ENCODE measurements at regions not wholly inside any gene's neighbourhood (a gene's known extent, or its start where the extent isn't known, plus 50 kb on each side); places are given as distances from the start of the nearest gene placed in this dataset.

- peaks cover 1% of the 10 kb centered on the region for H3K9me3 ChIP-seq (replicated peaks; ENCODE audit: control insufficient read depth, low read depth, low read length)
- no peak for DNase-seq
- H3K4me3 ChIP-seq (ENCODE audit: low read length): no peak overlapping the region
- peaks cover 13% of the 10 kb centered on the region for H3K27me3 ChIP-seq (ENCODE audit: control insufficient read depth, insufficient read depth, low read length)
- no peaks in the 10 kb centered on the region for H3K4me1 ChIP-seq (ENCODE audit: control insufficient read depth, insufficient read depth, low read length)
- H3K27ac ChIP-seq (ENCODE audit: low read length): no peak overlapping the region
- 69% methylated on average over 12 of the region's 15 CpGs for WGBS (ENCODE audit: insufficient coverage)
- no peaks in the 10 kb centered on the region for H3K36me3 ChIP-seq (ENCODE audit: control insufficient read depth, insufficient read depth, low read length)
These were observed 77.8 kb upstream of the BHLHE23 start for GRCh38 chr20:63084563-63084927.

- Histone ChIP-seq H3K9me3 (replicated peaks; ENCODE audit: control insufficient read depth, low read depth, low read length) (peaks cover 3% of the 10 kb centered on the region), H3K36me3 (ENCODE audit: control insufficient read depth, insufficient read depth, low read length) (no peaks in the 10 kb centered on the region), H3K4me1 (ENCODE audit: control insufficient read depth, insufficient read depth, low read length) (no peaks in the 10 kb centered on the region), H3K4me3 (ENCODE audit: low read length) (no peak overlapping the region), H3K27ac (ENCODE audit: low read length) (no peak overlapping the region), H3K27me3 (ENCODE audit: control insufficient read depth, insufficient read depth, low read length) (peaks cover 11% of the 10 kb centered on the region)
- 73% methylated on average over 34 of the region's 34 CpGs for WGBS (ENCODE audit: insufficient coverage)
- no peak for DNase-seq
These were observed 77.2 kb upstream of the BHLHE23 start for GRCh38 chr20:63083831-63084562.

- no peak for DNase-seq
- Histone ChIP-seq H3K27ac (ENCODE audit: low read length) (no peak overlapping the region), H3K36me3 (ENCODE audit: control insufficient read depth, insufficient read depth, low read length) (no peaks in the 10 kb centered on the region), H3K9me3 (replicated peaks; ENCODE audit: control insufficient read depth, low read depth, low read length) (peaks cover 3% of the 10 kb centered on the region), H3K4me3 (ENCODE audit: low read length) (no peak overlapping the region), H3K4me1 (ENCODE audit: control insufficient read depth, insufficient read depth, low read length) (no peaks in the 10 kb centered on the region), H3K27me3 (ENCODE audit: control insufficient read depth, insufficient read depth, low read length) (peaks cover 11% of the 10 kb centered on the region)
- WGBS (ENCODE audit: insufficient coverage): 85% methylated on average over 21 of the region's 23 CpGs
These were observed 76.4 kb upstream of the BHLHE23 start for GRCh38 chr20:63082939-63083735.

GRCh38 chr20:63082308-63082938 lies 75.7 kb upstream of the BHLHE23 start:
- 8% methylated on average over 6 of the region's 15 CpGs for WGBS (ENCODE audit: insufficient coverage)
- Histone ChIP-seq H3K27ac (ENCODE audit: low read length) (no peak overlapping the region), H3K36me3 (ENCODE audit: control insufficient read depth, insufficient read depth, low read length) (no peaks in the 10 kb centered on the region), H3K4me3 (ENCODE audit: low read length) (no peak overlapping the region), H3K27me3 (ENCODE audit: control insufficient read depth, insufficient read depth, low read length) (peaks cover 11% of the 10 kb centered on the region), H3K4me1 (ENCODE audit: control insufficient read depth, insufficient read depth, low read length) (no peaks in the 10 kb centered on the region), H3K9me3 (replicated peaks; ENCODE audit: control insufficient read depth, low read depth, low read length) (peaks cover 3% of the 10 kb centered on the region)
- peak; percentile 66 for DNase-seq

GRCh38 chr20:63081831-63082230 lies 75.1 kb upstream of the BHLHE23 start:
- no peak for DNase-seq
- peaks cover 11% of the 10 kb centered on the region for H3K27me3 ChIP-seq (ENCODE audit: control insufficient read depth, insufficient read depth, low read length)
- WGBS (ENCODE audit: insufficient coverage): 60% methylated on average over 4 of the region's 10 CpGs

GRCh38 chr20:63081351-63081750 lies 74.6 kb upstream of the BHLHE23 start:
- Histone ChIP-seq H3K9me3 (replicated peaks; ENCODE audit: control insufficient read depth, low read depth, low read length) (peaks cover 5% of the 10 kb centered on the region), H3K27ac (ENCODE audit: low read length) (no peak overlapping the region), H3K4me3 (ENCODE audit: low read length) (no peak overlapping the region), H3K4me1 (ENCODE audit: control insufficient read depth, insufficient read depth, low read length) (no peaks in the 10 kb centered on the region), H3K36me3 (ENCODE audit: control insufficient read depth, insufficient read depth, low read length) (no peaks in the 10 kb centered on the region), H3K27me3 (ENCODE audit: control insufficient read depth, insufficient read depth, low read length) (peaks cover 7% of the 10 kb centered on the region)
- DNase-seq: no peak
- 93% methylated on average over 4 of the region's 5 CpGs for WGBS (ENCODE audit: insufficient coverage)

More at GRCh38 chr20:63081831-63082230, 75.1 kb upstream of the BHLHE23 start:
- H3K4me3 ChIP-seq (ENCODE audit: low read length): no peak overlapping the region
- H3K36me3 ChIP-seq (ENCODE audit: control insufficient read depth, insufficient read depth, low read length): no peaks in the 10 kb centered on the region
- H3K4me1 ChIP-seq (ENCODE audit: control insufficient read depth, insufficient read depth, low read length): no peaks in the 10 kb centered on the region
- no peak overlapping the region for H3K27ac ChIP-seq (ENCODE audit: low read length)
- peaks cover 3% of the 10 kb centered on the region for H3K9me3 ChIP-seq (replicated peaks; ENCODE audit: control insufficient read depth, low read depth, low read length)

- WGBS (ENCODE audit: insufficient coverage): 93% methylated on average over 2 of the region's 4 CpGs
- Histone ChIP-seq H3K27ac (ENCODE audit: low read length) (no peak overlapping the region), H3K9me3 (replicated peaks; ENCODE audit: control insufficient read depth, low read depth, low read length) (peaks cover 5% of the 10 kb centered on the region), H3K4me1 (ENCODE audit: control insufficient read depth, insufficient read depth, low read length) (no peaks in the 10 kb centered on the region), H3K27me3 (ENCODE audit: control insufficient read depth, insufficient read depth, low read length) (peaks cover 7% of the 10 kb centered on the region), H3K4me3 (ENCODE audit: low read length) (no peak overlapping the region), H3K36me3 (ENCODE audit: control insufficient read depth, insufficient read depth, low read length) (no peaks in the 10 kb centered on the region)
- no peak for DNase-seq
These were observed 74.0 kb upstream of the BHLHE23 start for GRCh38 chr20:63080811-63081210.

- peaks cover 5% of the 10 kb centered on the region for H3K9me3 ChIP-seq (replicated peaks; ENCODE audit: control insufficient read depth, low read depth, low read length)
- peaks cover 5% of the 10 kb centered on the region for H3K27me3 ChIP-seq (ENCODE audit: control insufficient read depth, insufficient read depth, low read length)
- 77% methylated on average over 10 of the region's 10 CpGs for WGBS (ENCODE audit: insufficient coverage)
These were observed 73.6 kb upstream of the BHLHE23 start for GRCh38 chr20:63080411-63080810.

GRCh38 chr20:63079971-63080370 lies 73.2 kb upstream of the BHLHE23 start:
- peaks cover 5% of the 10 kb centered on the region for H3K27me3 ChIP-seq (ENCODE audit: control insufficient read depth, insufficient read depth, low read length)
- no peaks in the 10 kb centered on the region for H3K36me3 ChIP-seq (ENCODE audit: control insufficient read depth, insufficient read depth, low read length)
- peaks cover 5% of the 10 kb centered on the region for H3K9me3 ChIP-seq (replicated peaks; ENCODE audit: control insufficient read depth, low read depth, low read length)
- WGBS (ENCODE audit: insufficient coverage): no CpG with 5 or more reads among the region's 2 CpGs
- DNase-seq: no peak
- H3K4me3 ChIP-seq (ENCODE audit: low read length): no peak overlapping the region
- H3K4me1 ChIP-seq (ENCODE audit: control insufficient read depth, insufficient read depth, low read length): no peaks in the 10 kb centered on the region
- H3K27ac ChIP-seq (ENCODE audit: low read length): no peak overlapping the region

More at GRCh38 chr20:63080411-63080810, 73.6 kb upstream of the BHLHE23 start:
- Histone ChIP-seq H3K27ac (ENCODE audit: low read length) (no peak overlapping the region), H3K36me3 (ENCODE audit: control insufficient read depth, insufficient read depth, low read length) (no peaks in the 10 kb centered on the region), H3K4me1 (ENCODE audit: control insufficient read depth, insufficient read depth, low read length) (no peaks in the 10 kb centered on the region), H3K4me3 (ENCODE audit: low read length) (no peak overlapping the region)
- no peak for DNase-seq

GRCh38 chr20:63077705-63078104 lies 70.9 kb upstream of the BHLHE23 start:
- Histone ChIP-seq H3K27me3 (ENCODE audit: control insufficient read depth, insufficient read depth, low read length) (peaks cover 15% of the 10 kb centered on the region), H3K27ac (ENCODE audit: low read length) (no peak overlapping the region), H3K36me3 (ENCODE audit: control insufficient read depth, insufficient read depth, low read length) (no peaks in the 10 kb centered on the region), H3K4me1 (ENCODE audit: control insufficient read depth, insufficient read depth, low read length) (no peaks in the 10 kb centered on the region), H3K9me3 (replicated peaks; ENCODE audit: control insufficient read depth, low read depth, low read length) (peaks cover 5% of the 10 kb centered on the region), H3K4me3 (ENCODE audit: low read length) (no peak overlapping the region)
- no peak for DNase-seq

Measured in muscle of leg (tissue), 3 donors.